GM23338 (cell line): ENCODE measurements at regions not wholly inside any gene's neighbourhood (a gene's known extent, or its start where the extent isn't known, plus 50 kb on each side); places are given as distances from the start of the nearest gene placed in this dataset.

ENCODE experiments used
- ATAC-seq: fragments of 200-7000 bp; cut with Tn5 transposase; 3 replicates; pipeline ENCODE4 v1.9.1; 2020
- DNase-seq: peaks from one replicate; pipeline ENCODE4 v3.0.0-alpha.2; 2015; ENCODE audit warnings: low spot score
- H2AFZ ChIP-seq: fragments of 200-600 bp; sonication (generic); 2 replicates; pipeline ENCODE4 v1.8.0; 2016; ENCODE audit warnings: antibody characterized with exemption, mild to moderate bottlenecking, moderate library complexity
- H3F3A ChIP-seq: fragments of 200-600 bp; sonication (generic); replicated peaks from 2 replicates; pipeline ENCODE4 v1.8.0; 2017; ENCODE audit warnings: antibody characterized with exemption, mixed run types, low read depth
- H3K27ac ChIP-seq: fragments of 200-600 bp; sonication (generic); 2 replicates; pipeline ENCODE4 v1.6.1; 2016; ENCODE audit warnings: low read depth
- H3K27me3 ChIP-seq: fragments of 200-600 bp; sonication (generic); 2 replicates; pipeline ENCODE4 v1.8.0; 2016; ENCODE audit warnings: mild to moderate bottlenecking, mixed run types, moderate library complexity; ENCODE audit not compliant: insufficient read depth
- H3K36me3 ChIP-seq: fragments of 200-600 bp; sonication (generic); 2 replicates; pipeline ENCODE4 v1.8.0; 2016; ENCODE audit warnings: mild to moderate bottlenecking; ENCODE audit not compliant: insufficient read depth
- H3K4me1 ChIP-seq: fragments of 200-600 bp; sonication (generic); 2 replicates; pipeline ENCODE4 v1.8.0; 2016; ENCODE audit warnings: mild to moderate bottlenecking, moderate library complexity; ENCODE audit not compliant: insufficient read depth
- H3K4me2 ChIP-seq: fragments of 200-600 bp; sonication (generic); 2 replicates; pipeline ENCODE4 v1.7.1; 2017; ENCODE audit warnings: mixed run types
- H3K4me3 ChIP-seq: fragments of 200-600 bp; sonication (generic); 2 replicates; pipeline ENCODE4 v1.6.1; 2016; ENCODE audit warnings: mixed run types
- H3K79me2 ChIP-seq: fragments of 200-600 bp; sonication (generic); replicated peaks from 2 replicates; pipeline ENCODE4 v1.8.0; 2017; ENCODE audit warnings: mild to moderate bottlenecking; ENCODE audit not compliant: insufficient read depth
- H3K9me2 ChIP-seq: fragments of 200-600 bp; sonication (generic); 2 replicates; pipeline ENCODE4 v1.8.0; 2017; ENCODE audit not compliant: insufficient read depth
- H4K20me1 ChIP-seq: fragments of 200-600 bp; sonication (generic); replicated peaks from 2 replicates; pipeline ENCODE4 v1.8.0; 2017; ENCODE audit warnings: mild to moderate bottlenecking; ENCODE audit not compliant: insufficient read depth
- H3K27ac Mint-ChIP-seq: 2 replicates; pipeline ENCODE4 v1.8.0; 2020; ENCODE audit warnings: inconsistent platforms, mild to moderate bottlenecking, moderate library complexity, mixed read lengths
- H3K27me3 Mint-ChIP-seq: 3 replicates; pipeline ENCODE4 v1.8.0; 2022; ENCODE audit warnings: low read depth, mild to moderate bottlenecking, moderate library complexity, mixed read lengths, inconsistent platforms; ENCODE audit not compliant: insufficient read depth, poor library complexity
- H3K36me3 Mint-ChIP-seq: 3 replicates; pipeline ENCODE4 v1.8.0; 2021; ENCODE audit warnings: low read depth, mild to moderate bottlenecking, inconsistent platforms, moderate library complexity, mixed read lengths
- H3K4me1 Mint-ChIP-seq: 3 replicates; pipeline ENCODE4 v1.8.0; 2020; ENCODE audit warnings: mild to moderate bottlenecking, inconsistent platforms, mixed read lengths
- H3K4me3 Mint-ChIP-seq: 3 replicates; pipeline ENCODE4 v1.8.0; 2021; ENCODE audit warnings: moderate library complexity, mild to moderate bottlenecking, inconsistent platforms, mixed read lengths
- H3K9me3 Mint-ChIP-seq: 3 replicates; pipeline ENCODE4 v1.8.0; 2020; ENCODE audit warnings: moderate library complexity, mild to moderate bottlenecking, inconsistent platforms, mixed read lengths
- CREB1 ChIP-seq: fragments of 250-450 bp; sonication (Bioruptor Pico); IDR thresholded peaks from 2 replicates; pipeline ENCODE4 v1.5.0; 2020; ENCODE audit warnings: low read depth, mild to moderate bottlenecking, moderate library complexity
- CTCF ChIP-seq, 2 experiments: fragments of 200-600 bp in 1 of 2; sonication (generic) in 1 of 2; conservative IDR thresholded peaks; 2 replicates each; pipeline versions ENCODE4 v1.5.1 to v1.6.1; 2016 to 2017; ENCODE audit warnings: antibody characterized with exemption in 2 of 2, low read depth in 2 of 2, mild to moderate bottlenecking in 2 of 2, moderate library complexity in 1 of 2
- ETS1 ChIP-seq: IDR thresholded peaks from 2 replicates; pipeline ENCODE4 v1.6.1; 2016; ENCODE audit warnings: antibody characterized with exemption
- EZH2 ChIP-seq: fragments of 200-600 bp; sonication (generic); IDR thresholded peaks from one replicate; pipeline ENCODE4 v1.8.0; 2017; ENCODE audit warnings: antibody characterized with exemption, mild to moderate bottlenecking, low read depth; ENCODE audit not compliant: unreplicated experiment
- EZH2phosphoT487 ChIP-seq: fragments of 200-600 bp; sonication (generic); IDR thresholded peaks from one replicate; pipeline ENCODE4 v1.8.1; 2018; ENCODE audit warnings: antibody characterized with exemption; ENCODE audit not compliant: unreplicated experiment
- JUNB ChIP-seq: IDR thresholded peaks from one replicate; pipeline ENCODE4 v1.6.1; 2016; ENCODE audit warnings: antibody characterized with exemption; ENCODE audit not compliant: unreplicated experiment
- NANOG ChIP-seq: IDR thresholded peaks from 2 replicates; pipeline ENCODE4 v1.6.1; 2016; ENCODE audit warnings: antibody characterized with exemption, borderline replicate concordance
- POLR2AphosphoS5 ChIP-seq: IDR thresholded peaks from 2 replicates; pipeline ENCODE4 v1.6.1; 2016; ENCODE audit warnings: antibody characterized with exemption, low read depth
- REST ChIP-seq: IDR thresholded peaks from one replicate; pipeline ENCODE4 v1.6.1; 2018; ENCODE audit warnings: antibody characterized with exemption; ENCODE audit not compliant: unreplicated experiment
- STAT1 ChIP-seq: IDR thresholded peaks from one replicate; pipeline ENCODE4 v1.6.1; 2016; ENCODE audit warnings: antibody characterized with exemption; ENCODE audit not compliant: unreplicated experiment
- ZNF114 ChIP-seq: fragments of 250-450 bp; sonication (Bioruptor Pico); IDR thresholded peaks from 2 replicates; pipeline ENCODE4 v1.5.0; 2020; ENCODE audit warnings: mild to moderate bottlenecking, moderate library complexity
- ZNF331 ChIP-seq: fragments of 250-450 bp; sonication (Bioruptor Pico); IDR thresholded peaks from 2 replicates; pipeline ENCODE4 v1.5.0; 2020; ENCODE audit warnings: low read depth, mild to moderate bottlenecking, moderate library complexity
- ZNF462 ChIP-seq: fragments of 250-450 bp; sonication (Bioruptor Pico); IDR thresholded peaks from 2 replicates; pipeline ENCODE4 v1.5.0; 2020; ENCODE audit warnings: mild to moderate bottlenecking, moderate library complexity

- Mint-ChIP-seq H3K4me1 (no peaks in the 10 kb centered on the region), H3K4me3 (no peak overlapping the region), H3K36me3 (no peaks in the 10 kb centered on the region), H3K9me3 (no peaks in the 10 kb centered on the region), H3K27ac (no peak overlapping the region), H3K27me3 (peaks cover 2% of the 10 kb centered on the region)
- Histone ChIP-seq H3K4me2 (no peak overlapping the region), H3K36me3 (no peaks in the 10 kb centered on the region), H4K20me1 (no peaks in the 10 kb centered on the region), H3K4me3 (no peak overlapping the region), H3F3A (no peaks in the 10 kb centered on the region), H3K9me2 (peaks cover 4% of the 10 kb centered on the region; the same call in 1 of the 2 replicates), H3K79me2 (no peaks in the 10 kb centered on the region), H3K4me1 (no peaks in the 10 kb centered on the region), H3K27ac (no peak overlapping the region), H2AFZ (no peak overlapping the region), H3K27me3 (no peaks in the 10 kb centered on the region)
- TF ChIP-seq STAT1 = no peak
- no peak for TF ChIP-seq EZH2
- no peak for TF ChIP-seq CREB1 (CRISPR knock-in tag)
- TF ChIP-seq EZH2phosphoT487 = no peak
- TF ChIP-seq ETS1 = no peak
- TF ChIP-seq JUNB = no peak
- no peak for TF ChIP-seq POLR2AphosphoS5
- TF ChIP-seq ZNF462 (CRISPR knock-in tag) = no peak
- no peak for TF ChIP-seq CTCF (conservative IDR thresholded peaks at IDR 0.05; ENCODE audit: low read depth in 2 of 2)
- no peak for TF ChIP-seq REST
- TF ChIP-seq ZNF331 (CRISPR knock-in tag) = no peak
- TF ChIP-seq NANOG = no peak
- TF ChIP-seq ZNF114 (CRISPR knock-in tag) = no peak
- DNase-seq (no peak), ATAC-seq (no peak)
These were observed 272.3 kb upstream of the SEMA3C start for GRCh38 chr7:81190997-81191768.
